ENCODE measurements at regions not wholly inside any gene's neighbourhood (a gene's known extent, or its start where the extent isn't known, plus 50 kb on each side); places are given as distances from the start of the nearest gene placed in this dataset.

DNA sequence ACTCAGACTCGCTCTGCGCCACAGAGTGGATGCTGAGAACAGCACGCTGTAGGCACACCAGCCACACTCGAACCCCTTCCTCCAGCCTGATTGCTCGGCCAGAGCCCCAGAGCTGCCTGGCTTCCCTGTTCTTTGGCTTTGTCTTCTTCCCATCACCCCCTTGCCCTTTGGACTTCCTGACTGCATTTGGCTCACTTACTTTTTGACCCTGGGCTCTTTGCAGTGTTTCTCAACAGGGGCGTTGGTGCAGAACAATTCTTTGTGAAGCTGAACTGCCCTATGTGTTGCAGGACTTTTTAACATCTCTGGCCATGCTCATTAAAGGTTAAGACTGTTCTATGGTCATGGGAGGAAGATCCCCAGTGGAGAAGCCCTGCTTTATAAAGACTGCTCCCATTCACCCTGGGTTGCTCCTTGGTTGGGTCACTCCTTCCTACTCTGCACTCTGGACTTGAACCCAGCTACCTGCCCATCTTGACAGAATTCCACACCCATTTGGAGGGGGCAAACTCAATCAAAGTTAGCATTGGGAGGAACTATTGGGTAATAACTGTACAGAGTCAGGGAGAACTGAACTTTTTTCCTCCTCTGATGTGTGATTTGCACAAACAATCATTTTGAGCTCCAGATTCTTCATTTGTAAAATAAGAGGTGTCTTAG lies 127.7 kb upstream of the PLEKHG7 start:
- DNase-seq: no peak

GRCh38 chr12:92574051-92574783 lies 128.6 kb upstream of the PLEKHG7 start:
- DNase-seq: peak; percentile 33

DNA sequence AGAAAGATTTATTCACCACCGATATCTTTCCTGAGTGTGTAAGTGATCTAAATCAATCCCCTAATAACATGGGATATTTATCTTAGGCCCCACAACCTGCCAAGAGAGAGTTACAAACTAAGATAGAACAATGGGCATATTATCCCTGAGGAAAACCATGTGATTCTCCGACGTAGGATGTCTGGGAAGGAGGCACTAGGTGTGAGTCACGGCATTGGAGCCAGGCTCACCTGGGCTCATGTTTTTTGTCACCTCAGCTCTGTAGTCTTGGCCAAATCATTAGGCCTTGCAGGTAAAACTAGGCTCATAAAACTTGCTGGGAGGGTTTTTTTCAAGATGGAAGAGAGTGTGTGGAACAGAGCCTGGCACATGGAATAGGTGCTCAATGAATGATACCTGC lies 129.7 kb upstream of the PLEKHG7 start:
- DNase-seq: no peak

DNA sequence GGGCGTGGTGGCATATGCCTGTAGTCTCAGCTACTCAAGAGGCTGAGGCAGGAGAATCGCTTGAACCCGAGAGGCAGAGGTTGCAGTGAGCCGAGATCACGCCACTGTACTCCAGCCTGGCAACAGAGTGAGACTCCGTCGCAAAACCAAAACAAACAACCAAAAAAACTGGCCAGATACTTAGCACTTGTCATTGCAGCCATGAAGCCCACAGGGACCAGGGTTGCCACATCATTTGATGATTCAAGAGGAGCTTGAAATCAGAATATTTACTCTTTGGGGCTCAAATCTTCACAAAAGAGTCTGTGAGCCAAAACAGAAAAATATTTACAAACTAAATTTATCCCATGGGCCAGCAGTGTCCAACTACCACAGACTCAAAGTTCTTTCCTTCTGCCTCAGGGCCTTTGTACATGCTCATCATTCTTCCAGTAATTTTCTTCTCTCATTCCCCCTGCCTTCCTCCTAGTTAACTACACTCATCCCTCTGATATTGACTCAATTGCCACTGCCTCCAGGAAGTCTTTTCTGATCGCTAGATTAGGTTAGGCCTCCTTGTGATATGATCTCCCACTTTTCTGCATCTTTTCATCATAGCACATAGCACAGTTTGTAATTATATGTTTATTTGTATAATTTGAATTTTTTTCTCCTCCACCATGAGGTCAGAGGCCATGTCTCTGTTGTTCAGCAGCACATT lies 130.8 kb upstream of the PLEKHG7 start:
- DNase-seq: no peak

- no peak for DNase-seq
Observed at GRCh38 chr12:92571169-92571568, 131.6 kb upstream of the PLEKHG7 start.

DNA sequence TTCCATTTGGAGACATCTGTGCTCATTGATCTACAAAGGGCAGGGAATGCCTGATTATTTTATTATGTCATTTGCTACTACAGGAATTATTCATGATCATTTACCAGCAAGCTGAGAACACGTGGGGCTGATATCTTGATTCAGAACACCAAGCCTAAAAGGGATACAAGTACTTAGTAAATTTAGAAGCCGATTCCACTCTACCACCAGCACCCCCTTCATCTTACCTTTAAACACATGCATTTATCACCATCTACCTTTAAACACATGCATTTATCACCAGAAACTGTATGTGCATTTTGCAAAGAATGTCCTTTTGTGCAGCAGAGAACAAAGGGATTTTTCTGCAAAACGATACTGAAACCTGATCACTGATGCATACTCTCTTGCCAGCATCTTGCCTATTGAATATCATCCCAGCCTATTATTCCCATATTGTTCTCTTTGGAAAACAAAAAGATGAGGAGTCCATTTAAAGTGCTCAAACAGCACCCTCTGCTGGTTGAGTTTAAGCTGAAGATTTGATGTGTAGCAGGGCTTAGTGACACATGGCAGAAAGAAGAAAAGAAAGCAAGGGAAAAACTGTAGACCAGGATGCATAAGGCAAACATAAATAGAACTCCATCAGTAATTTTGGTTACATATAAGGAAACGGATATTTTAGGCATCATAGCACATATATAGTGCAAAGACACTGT lies 132.6 kb upstream of the PLEKHG7 start:
- peak; percentile 73 for DNase-seq

DNA sequence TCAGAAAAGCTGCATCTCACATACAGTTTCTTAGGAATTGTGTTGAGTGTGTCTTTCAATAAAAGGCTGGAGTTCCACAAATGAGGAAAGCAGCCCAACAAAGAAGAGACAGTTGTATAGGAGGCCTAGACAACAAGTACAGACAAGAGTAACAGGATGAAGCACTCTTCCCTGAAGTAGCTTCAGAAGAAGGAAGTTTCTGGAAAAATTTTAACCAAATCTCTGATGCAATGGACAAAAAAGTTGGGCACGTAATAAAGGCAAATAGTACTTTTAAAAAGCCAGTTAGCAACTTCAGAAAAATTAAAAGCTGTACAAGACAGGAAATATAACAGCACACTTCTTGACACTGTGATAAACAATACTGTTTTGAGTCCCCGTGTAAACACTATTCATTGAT lies 134.1 kb upstream of the PLEKHG7 start:
- no peak for DNase-seq

DNA sequence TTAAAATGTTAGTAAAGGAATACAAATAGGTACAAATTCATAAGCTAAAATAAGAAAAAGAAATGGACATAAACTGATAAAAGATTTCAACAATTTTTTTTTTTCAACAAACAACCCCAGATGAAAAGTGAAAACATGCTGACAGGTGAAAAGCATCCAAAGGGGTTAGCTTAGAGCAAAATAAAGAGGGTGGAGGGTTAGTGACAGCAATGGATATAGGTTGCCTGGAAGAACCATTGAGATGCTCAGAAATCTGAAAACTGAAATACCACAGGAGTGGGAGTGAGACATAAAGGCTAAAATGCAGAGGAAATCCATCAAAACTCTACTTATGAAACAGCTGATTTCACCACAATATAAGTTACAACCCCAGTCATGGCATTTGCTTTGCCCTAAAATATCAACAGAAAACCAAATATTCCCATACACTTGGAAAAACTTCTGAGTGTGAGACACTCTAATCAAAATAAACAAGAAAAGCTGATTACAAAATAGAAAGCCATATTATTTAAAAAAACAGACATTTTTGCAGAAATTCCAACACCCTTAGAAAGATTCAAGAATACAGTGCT lies 136.3 kb upstream of the PLEKHG7 start:
- no peak for DNase-seq

DNA sequence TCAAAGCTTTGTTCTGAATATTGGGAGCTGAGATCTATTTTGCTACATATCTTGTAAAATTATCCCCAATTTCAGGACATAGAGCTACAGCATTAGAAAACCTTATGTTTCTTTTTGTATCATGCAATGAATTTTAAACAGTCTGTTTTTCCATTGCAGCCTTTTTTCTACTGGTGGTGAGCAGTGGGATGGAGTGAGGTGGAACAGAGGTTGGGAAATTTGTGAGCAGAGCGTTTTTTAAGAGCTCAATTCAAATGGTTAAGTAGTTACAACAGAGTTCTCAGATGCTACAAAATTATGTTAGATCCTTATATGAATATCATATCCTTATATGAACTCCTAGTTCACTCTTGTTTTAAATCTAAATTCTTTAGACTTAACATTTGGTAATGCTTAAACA lies 139.0 kb upstream of the PLEKHG7 start:
- no peak for DNase-seq

DNA sequence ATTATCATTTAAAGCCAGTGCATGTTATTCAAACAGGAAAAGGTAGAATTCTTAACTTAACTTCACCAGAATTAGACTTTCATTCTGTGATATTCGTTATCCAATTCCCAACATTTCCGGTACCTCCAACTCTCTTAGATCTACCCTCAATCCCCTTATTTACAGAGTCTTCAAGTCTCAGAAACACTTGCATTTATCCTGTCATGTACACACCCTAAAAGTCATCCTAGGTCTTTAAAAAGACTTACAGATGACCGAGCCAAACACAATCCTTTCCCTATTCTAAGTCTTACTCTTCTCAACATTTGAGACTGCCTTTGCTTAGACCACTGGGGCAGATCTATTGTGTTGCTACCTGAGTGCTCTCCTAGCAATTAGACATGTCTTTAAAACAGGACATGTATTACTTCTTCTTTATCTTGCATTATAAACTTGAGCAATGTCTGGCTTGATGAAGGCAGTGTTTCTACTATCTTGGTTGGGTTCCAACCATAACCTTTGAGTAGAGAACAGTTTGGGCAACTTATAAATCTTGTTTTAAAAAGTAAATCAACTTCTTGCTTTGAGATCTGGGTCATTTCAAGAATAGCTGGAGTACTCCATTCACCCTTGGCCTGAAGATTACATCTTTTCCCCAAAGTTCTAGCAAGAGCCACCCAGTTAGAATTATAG lies 140.6 kb upstream of the PLEKHG7 start:
- no peak for DNase-seq

GRCh38 chr12:92561543-92561899 lies 141.3 kb upstream of the PLEKHG7 start:
- no peak for DNase-seq

- DNase-seq: no peak
Observed at GRCh38 chr12:92560713-92561542, 141.9 kb upstream of the PLEKHG7 start.

DNA sequence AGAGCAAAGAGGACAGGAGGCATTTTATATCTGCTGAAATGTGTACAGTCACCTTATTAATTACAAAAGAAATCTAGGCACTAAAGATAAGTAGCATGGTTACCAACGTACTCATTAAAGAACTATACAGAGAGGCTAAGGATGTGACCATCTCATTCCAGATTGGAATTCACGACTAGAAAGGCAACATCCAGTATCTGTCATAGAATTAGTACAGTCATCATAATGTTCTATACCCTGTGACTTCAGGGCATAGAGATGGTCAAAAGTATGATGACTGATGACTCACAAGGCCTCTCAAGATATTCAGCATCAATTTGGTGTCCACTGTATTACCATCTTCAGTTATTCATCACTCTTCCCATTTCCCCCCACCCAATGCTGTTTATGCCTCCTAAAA lies 144.0 kb upstream of the PLEKHG7 start:
- no peak for DNase-seq

DNA sequence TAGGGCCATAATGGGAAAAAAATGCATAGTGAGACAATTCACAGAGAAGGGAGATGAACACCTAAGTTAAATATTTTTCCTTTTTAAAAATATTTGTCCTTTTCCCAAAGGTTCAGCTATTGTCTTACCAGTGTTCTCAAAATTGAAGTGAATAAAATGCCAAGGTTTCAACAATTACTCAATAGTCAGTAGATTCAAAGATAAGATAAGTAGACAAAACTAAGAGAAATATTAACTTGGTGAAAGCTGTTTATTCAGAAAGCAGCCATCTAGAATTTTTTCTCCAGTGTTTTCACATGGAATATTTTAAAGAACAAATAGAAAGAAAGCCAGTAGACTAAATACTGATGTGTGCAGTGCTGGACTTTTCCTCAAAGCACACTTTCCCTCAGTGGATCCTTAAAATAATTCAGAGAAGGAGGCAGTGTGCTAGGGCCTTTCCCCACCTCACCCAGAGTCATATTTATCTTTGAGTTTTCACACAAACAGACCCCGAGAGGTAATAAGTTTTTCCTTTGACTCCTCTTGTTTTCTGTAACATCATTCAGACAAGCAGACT lies 144.5 kb upstream of the PLEKHG7 start:
- DNase-seq: no peak

GRCh38 chr12:92557422-92557724 lies 145.4 kb upstream of the PLEKHG7 start:
- DNase-seq: no peak

GRCh38 chr12:92556637-92557421 lies 146.0 kb upstream of the PLEKHG7 start:
- DNase-seq: no peak

DNA sequence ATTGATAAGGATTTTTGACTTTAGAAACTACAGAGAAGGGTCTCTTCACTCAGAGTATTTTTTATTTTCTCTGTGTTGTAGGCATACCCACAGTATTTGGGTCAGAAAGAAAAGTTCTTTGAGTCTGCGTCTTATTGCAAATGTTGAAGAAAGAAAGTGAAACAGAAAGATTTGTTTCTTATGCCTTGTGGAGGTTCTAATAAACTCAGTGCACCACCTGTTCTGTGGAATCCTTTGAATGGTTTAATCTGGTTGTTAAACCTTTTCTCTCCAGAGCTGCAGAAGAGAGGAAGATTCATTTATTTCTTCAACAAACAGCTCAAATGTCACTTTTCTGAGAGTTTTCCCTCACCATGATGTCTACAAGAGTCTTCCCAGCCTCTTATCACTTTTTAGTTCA lies 146.6 kb upstream of the PLEKHG7 start:
- DNase-seq: peak; percentile 46

DNA sequence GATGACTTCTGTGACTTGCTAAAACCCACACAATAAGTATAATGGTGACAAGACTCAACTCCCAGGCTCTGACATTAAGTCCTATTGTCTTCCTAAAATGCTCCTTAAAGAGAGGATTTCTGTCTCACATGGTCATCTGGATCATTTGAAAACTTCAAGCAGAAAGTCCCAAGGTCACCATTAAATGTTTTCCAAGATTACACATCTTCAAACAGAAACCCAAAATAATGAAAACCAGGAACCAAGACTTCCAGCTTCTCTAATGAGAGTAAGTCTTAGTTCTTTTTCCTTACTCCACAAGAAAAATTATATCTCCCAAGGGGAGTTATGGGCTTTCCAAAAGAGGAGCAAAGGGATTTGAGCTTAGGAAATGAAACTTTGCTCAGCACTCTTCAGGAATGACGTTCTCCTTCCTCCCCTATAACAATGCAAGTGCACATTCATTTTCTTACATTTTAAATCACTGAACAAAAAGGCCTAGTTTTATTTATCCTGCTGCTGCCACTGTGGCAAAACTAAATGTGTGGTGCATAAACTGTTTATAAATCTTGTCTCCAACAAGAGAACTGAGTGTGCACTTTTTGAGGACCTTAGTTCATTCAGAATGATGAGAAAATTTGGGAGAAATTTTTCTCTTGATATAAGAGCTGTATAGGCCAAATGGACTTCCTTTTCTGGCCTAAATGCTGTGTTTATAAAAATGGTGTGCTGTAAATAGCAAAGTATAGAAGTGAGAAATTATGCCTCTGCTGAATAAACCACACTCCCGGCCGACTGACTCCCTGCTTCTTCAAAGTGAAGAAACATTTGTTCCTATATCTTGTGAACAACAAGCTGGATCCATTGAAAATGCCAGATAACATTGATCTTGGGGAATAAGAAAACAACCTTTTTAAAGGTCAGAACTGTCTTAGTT lies 148.4 kb upstream of the PLEKHG7 start:
- DNase-seq: no peak

GRCh38 chr12:92553389-92553788 lies 149.4 kb upstream of the PLEKHG7 start:
- DNase-seq: no peak

Measured in CD4-positive, alpha-beta T cell treated with Interleukin-21 for 1 hour (primary cell).